Ectodermal cell (in vitro differentiated cells): ENCODE measurements at regions not wholly inside any gene's neighbourhood (a gene's known extent, or its start where the extent isn't known, plus 50 kb on each side); places are given as distances from the start of the nearest gene placed in this dataset.

Experiments used
- H3K27ac ChIP-seq: 2 replicates; pipeline ENCODE4 v1.7.0; 2013; ENCODE audit warnings: mild to moderate bottlenecking, low read depth, low read length; ENCODE audit not compliant: insufficient read depth, poor library complexity, severe bottlenecking
- H3K27me3 ChIP-seq: 2 replicates; pipeline ENCODE4 v1.7.0; 2013; ENCODE audit warnings: mild to moderate bottlenecking, low read length; ENCODE audit not compliant: insufficient read depth, control insufficient read depth, poor library complexity, severe bottlenecking
- H3K36me3 ChIP-seq: one replicate; pipeline ENCODE4 v1.7.0; 2013; ENCODE audit warnings: low read length; ENCODE audit not compliant: control insufficient read depth, insufficient read depth
- H3K4me1 ChIP-seq: one replicate; pipeline ENCODE4 v1.7.0; 2013; ENCODE audit warnings: low read length; ENCODE audit not compliant: control insufficient read depth, insufficient read depth
- H3K4me3 ChIP-seq: 2 replicates; pipeline ENCODE4 v1.7.0; 2013; ENCODE audit warnings: low read depth, low read length, control low read depth; ENCODE audit not compliant: insufficient read depth
- H3K9me3 ChIP-seq: 2 replicates; pipeline ENCODE4 v1.7.0; 2013; ENCODE audit warnings: mild to moderate bottlenecking, low read length, moderate library complexity; ENCODE audit not compliant: control insufficient read depth
- WGBS, 2 experiments: methylation state at CpG; one replicate each; pipeline ENCODE4 v1.1.7; 2013; ENCODE audit warnings: missing lambda C conversion rate in 2 of 2; 5-methylcytosine and 5-hydroxymethylcytosine counted together

DNA sequence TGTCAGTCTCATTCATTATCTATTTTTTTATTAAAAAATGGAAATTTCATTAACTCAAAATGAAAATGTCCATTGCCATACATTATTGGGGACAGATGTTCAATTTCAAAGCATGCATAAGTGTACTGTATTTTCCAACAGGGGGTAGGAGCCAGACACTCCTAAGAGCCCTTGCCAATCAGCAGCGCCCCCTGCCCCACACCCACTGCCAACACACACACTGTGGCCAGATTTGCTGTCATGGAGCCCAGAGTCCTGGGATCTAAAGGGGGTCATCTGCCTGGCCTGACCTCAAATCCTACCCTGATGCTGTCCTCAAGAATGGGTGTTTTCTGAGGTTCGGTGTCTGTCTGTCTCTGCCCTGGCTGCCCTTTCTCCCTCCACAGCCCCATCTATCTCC, 162.2 kb upstream of the TWIST2 start:
- Histone ChIP-seq H3K27me3 (no peaks in the 10 kb centered on the region), H3K27ac (no peak overlapping the region), H3K36me3 (no peaks in the 10 kb centered on the region), H3K4me1 (no peaks in the 10 kb centered on the region), H3K4me3 (no peak overlapping the region), H3K9me3 (no peaks in the 10 kb centered on the region)
- WGBS, 2 experiments = 82 to 91% methylated on average over 2 of the region's 2 CpGs

- no peaks in the 10 kb centered on the region for H3K9me3 ChIP-seq
- H3K4me3 ChIP-seq = no peak overlapping the region
- 93 to 95% methylated on average over 7 of the region's 7 CpGs for WGBS, 2 experiments
- no peaks in the 10 kb centered on the region for H3K4me1 ChIP-seq
- no peak overlapping the region for H3K27ac ChIP-seq
- H3K27me3 ChIP-seq = no peaks in the 10 kb centered on the region
- H3K36me3 ChIP-seq = no peaks in the 10 kb centered on the region
Measured at GRCh38 chr2:238686223-238686622, 161.7 kb upstream of the TWIST2 start.

GRCh38 chr2:238688193-238689153, 159.4 kb upstream of the TWIST2 start:
- no peaks in the 10 kb centered on the region for H3K36me3 ChIP-seq
- WGBS, 2 experiments = 85 to 88% methylated on average over 23 to 24 of the region's 24 CpGs
- no peaks in the 10 kb centered on the region for H3K9me3 ChIP-seq
- H3K4me3 ChIP-seq = no peak overlapping the region
- H3K27me3 ChIP-seq = no peaks in the 10 kb centered on the region
- no peak overlapping the region for H3K27ac ChIP-seq
- H3K4me1 ChIP-seq = no peaks in the 10 kb centered on the region

DNA sequence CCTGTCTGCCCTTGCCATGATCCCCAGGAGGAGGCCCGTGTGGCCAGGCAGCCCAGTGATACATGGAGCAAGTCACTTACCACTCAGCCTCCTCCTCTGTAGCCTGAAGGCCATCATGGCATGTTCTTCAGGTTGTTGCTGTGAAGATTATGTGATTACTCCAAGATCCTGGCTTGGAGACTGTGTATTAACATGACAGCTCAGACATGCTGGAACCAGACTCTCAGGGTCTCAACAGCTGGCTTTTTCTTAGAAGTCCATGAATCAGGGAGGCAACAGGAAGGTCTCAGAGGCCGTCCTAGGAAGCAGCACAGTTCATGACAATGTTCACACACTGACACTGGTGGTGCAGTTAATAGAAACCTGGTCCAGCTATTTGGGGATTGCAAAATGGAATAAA, 158.6 kb upstream of the TWIST2 start:
- no peaks in the 10 kb centered on the region for H3K9me3 ChIP-seq
- H3K27me3 ChIP-seq = no peaks in the 10 kb centered on the region
- WGBS, 2 experiments = 88 to 92% methylated on average over 2 of the region's 2 CpGs
- no peak overlapping the region for H3K27ac ChIP-seq
- H3K4me3 ChIP-seq = no peak overlapping the region
- H3K4me1 ChIP-seq = no peaks in the 10 kb centered on the region
- H3K36me3 ChIP-seq = no peaks in the 10 kb centered on the region

DNA sequence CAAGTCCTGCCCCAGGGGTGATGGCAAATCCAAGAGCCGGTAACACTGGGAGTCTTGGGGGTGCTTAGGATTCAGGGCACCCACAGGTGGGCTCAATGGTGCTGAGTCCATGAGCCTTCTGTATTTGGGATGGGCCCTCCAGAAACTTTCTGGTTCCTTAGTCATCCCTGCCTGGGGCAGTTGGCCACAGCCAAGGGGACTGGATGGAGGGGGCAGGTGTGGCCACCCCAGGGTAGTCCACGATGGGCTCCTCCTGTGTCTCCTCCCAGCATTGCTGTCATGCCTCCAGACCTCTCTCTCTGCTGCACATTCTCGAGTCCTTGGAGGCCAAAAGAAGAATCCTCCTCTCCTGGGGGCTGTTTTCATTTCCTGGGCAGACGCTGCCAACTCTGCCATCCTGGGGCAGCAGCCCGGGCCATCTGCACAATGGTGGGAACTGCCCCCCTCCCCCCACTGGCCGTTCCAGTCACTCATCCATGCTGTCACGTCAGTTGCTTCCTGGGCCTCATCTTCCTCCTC, 158.0 kb upstream of the TWIST2 start:
- 84 to 90% methylated on average over 7 of the region's 7 CpGs for WGBS, 2 experiments
- Histone ChIP-seq H3K4me1 (no peaks in the 10 kb centered on the region), H3K27ac (no peak overlapping the region), H3K27me3 (no peaks in the 10 kb centered on the region), H3K36me3 (no peaks in the 10 kb centered on the region), H3K9me3 (no peaks in the 10 kb centered on the region), H3K4me3 (no peak overlapping the region)

DNA sequence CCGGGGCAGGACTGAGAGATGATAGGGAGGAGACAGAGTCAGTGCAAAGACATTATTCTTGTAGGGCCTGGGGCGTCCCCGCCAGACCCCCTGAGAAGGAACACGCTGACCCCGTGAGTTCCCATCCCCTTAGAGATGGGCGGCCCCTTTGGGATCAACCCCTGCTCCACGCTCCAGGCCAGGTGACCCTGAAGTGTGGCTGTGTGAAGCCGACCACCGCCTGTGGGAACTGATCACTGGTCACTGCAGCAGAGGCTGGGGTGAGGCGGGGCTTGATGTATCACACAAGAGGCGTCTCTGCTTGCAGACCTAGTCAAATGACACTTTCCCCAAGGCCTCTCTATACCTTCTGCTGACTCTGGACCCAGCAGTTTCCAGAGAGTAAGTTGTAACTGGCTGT, 157.4 kb upstream of the TWIST2 start:
- no peaks in the 10 kb centered on the region for H3K9me3 ChIP-seq
- WGBS, 2 experiments = 83 to 84% methylated on average over 11 of the region's 11 CpGs
- no peaks in the 10 kb centered on the region for H3K36me3 ChIP-seq
- no peaks in the 10 kb centered on the region for H3K27me3 ChIP-seq
- no peak overlapping the region for H3K4me3 ChIP-seq
- H3K27ac ChIP-seq = no peak overlapping the region
- H3K4me1 ChIP-seq = no peaks in the 10 kb centered on the region

- no peak overlapping the region for H3K27ac ChIP-seq
- no peaks in the 10 kb centered on the region for H3K9me3 ChIP-seq
- no peaks in the 10 kb centered on the region for H3K4me1 ChIP-seq
- no peaks in the 10 kb centered on the region for H3K27me3 ChIP-seq
- H3K36me3 ChIP-seq = no peaks in the 10 kb centered on the region
- 90 to 93% methylated on average over 13 to 16 of the region's 16 CpGs for WGBS, 2 experiments
- H3K4me3 ChIP-seq = no peak overlapping the region
Measured at GRCh38 chr2:238691596-238692491, 156.0 kb upstream of the TWIST2 start.

DNA sequence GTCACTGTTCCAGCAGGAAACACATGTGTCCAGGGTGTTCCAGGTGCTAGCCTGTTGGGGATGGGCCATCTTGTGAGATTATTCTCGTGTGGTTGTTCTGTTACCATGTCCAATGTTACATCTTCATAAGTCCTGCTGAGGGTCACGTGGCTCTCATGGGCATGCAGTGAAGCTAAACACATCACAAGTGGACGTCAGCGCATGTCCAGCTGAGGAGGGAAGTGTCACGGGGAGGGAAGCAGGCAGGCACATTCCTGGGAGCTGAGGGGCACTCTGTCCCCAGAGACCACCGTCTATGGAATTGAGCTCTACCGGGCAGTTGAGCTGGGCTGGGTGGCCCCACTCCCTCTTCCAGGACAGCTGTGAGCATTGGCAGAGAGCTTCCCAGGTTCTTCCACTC, 155.3 kb upstream of the TWIST2 start:
- Histone ChIP-seq H3K36me3 (no peaks in the 10 kb centered on the region), H3K27ac (no peak overlapping the region), H3K4me3 (no peak overlapping the region), H3K27me3 (no peaks in the 10 kb centered on the region), H3K9me3 (no peaks in the 10 kb centered on the region), H3K4me1 (no peaks in the 10 kb centered on the region)
- WGBS, 2 experiments = 94 to 95% methylated on average over 7 of the region's 7 CpGs

DNA sequence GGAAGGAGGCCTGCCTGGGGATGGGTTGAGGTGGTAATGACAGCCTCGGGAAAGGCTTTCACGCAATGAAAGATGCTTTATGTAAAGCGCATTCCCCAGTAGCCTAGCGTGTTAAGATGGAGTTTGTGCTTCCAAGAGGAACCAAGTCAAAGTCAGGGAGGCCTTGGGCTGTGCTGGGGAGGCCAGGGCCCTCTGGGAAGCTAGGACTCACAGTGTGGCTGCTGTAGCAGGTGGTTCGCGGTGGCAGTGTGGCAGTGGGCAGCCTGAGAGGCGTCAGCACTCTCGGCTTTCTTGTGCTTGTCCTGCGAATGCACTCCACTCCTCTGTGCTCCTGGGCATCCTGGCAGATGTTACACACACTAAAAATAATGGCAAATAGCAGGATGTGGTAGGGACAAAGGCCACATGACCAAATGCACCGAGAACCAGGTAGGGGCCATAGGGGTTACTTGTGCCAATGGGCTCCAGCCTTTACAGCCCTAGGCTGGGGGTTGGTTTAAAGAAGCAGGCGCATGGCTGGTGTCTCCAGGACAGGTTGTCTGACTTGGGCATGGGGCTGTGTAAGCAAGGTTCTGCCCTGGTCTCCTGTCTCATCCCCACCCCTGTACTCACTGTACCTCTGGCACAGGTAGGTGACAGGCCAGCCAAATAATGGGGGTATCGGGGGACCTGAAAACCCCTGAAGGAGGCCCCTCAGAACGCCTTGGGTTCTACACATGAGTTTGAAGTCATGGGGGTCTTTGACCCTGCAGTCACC, 154.4 kb upstream of the TWIST2 start:
- Histone ChIP-seq H3K27ac (no peak overlapping the region), H3K4me3 (no peak overlapping the region), H3K9me3 (no peaks in the 10 kb centered on the region), H3K27me3 (no peaks in the 10 kb centered on the region), H3K36me3 (no peaks in the 10 kb centered on the region), H3K4me1 (no peaks in the 10 kb centered on the region)
- 90 to 93% methylated on average over 13 of the region's 13 CpGs for WGBS, 2 experiments
